Spleen (tissue), 7 donors: ENCODE measurements at regions not wholly inside any gene's neighbourhood (a gene's known extent, or its start where the extent isn't known, plus 50 kb on each side); places are given as distances from the start of the nearest gene placed in this dataset.

Experiments used
- CTCF ChIP-seq, 11 experiments: fragments of 200-600 bp in 7 of 11; fragments of 450-650 bp in 4 of 11; sonication (generic) in 4 of 11; IDR thresholded peaks in 8 of 11; conservative IDR thresholded peaks in 3 of 11; 1 replicate in 7 of 11; 2 replicates in 4 of 11; pipeline versions ENCODE4 v1.4.0 to v1.8.0; 2016 to 2021; ENCODE audit warnings: antibody characterized with exemption in 11 of 11, inconsistent platforms in 4 of 11, mild to moderate bottlenecking in 1 of 11
- POLR2AphosphoS5 ChIP-seq, 3 donors: sonication (generic); formaldehyde crosslinking; IDR thresholded peaks; one replicate each; pipeline ENCODE4 v1.5.1; 2017; ENCODE audit warnings: antibody characterized with exemption in 3 of 3
- donor health status: DM: no; HTN: no; CAD: no; lungs with moderate emphysema.
- donor health status: DM: no; HTN: no; CAD: no.
- donor health status: DM: no; HTN: no; CAD: no.

GRCh38 chr6:113585246-113585645 lies 271.9 kb upstream of the MARCKS start:
- TF ChIP-seq CTCF (IDR thresholded peaks at IDR 0.05 in 8 of 11, conservative IDR thresholded peaks at IDR 0.05 in 3 of 11) (no peak), POLR2AphosphoS5 (IDR thresholded peaks at IDR 0.05) (no peak)
